ENCODE measurements at regions not wholly inside any gene's neighbourhood (a gene's known extent, or its start where the extent isn't known, plus 50 kb on each side); places are given as distances from the start of the nearest gene placed in this dataset.

DNA sequence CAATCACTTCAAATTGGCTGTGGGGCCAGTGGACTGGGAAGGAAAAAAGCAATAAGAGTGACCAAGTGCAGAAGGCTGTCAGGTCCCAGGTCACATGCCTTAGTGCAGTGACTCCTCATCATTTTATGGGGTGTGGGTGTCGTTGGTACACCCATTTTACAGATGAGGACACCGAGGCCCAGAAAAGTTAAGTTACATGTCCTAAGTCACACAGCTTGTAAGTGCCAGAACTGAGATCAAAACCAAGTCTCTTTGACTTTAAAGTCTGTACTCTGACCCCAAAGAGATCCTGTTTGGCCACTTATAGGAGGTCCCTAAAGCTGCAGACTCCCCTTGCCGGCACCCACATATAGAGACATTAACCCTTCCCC lies 63.0 kb upstream of the POLG start:
- no peak overlapping the region for H2AFZ ChIP-seq (ENCODE audit: low read length)
- H2BK120ac ChIP-seq (ENCODE audit: low read depth, low read length, poor library complexity, severe bottlenecking): no peak overlapping the region
- H4K91ac ChIP-seq (ENCODE audit: insufficient read length, low read depth, low read length): no peak overlapping the region
- peaks cover 0 to 6% of the 10 kb centered on the region in 2 experiments; a peak in 1 of 5 replicates for H3K9me3 Mint-ChIP-seq
- H3K27me3 Mint-ChIP-seq (ENCODE audit: low read depth): peaks cover 99% of the 10 kb centered on the region
- H3K4me2 ChIP-seq (ENCODE audit: insufficient read depth, insufficient read length, low read length): no peak overlapping the region
- H4K20me1 ChIP-seq (ENCODE audit: control insufficient read depth, insufficient read depth, insufficient read length): no peaks in the 10 kb centered on the region
- H3K9ac ChIP-seq (ENCODE audit: extremely low read depth, insufficient read length, low read length): no peak overlapping the region
- H3K4me1 Mint-ChIP-seq: peaks cover 22 to 46% of the 10 kb centered on the region in 2 experiments
- no peak overlapping the region for H3K4ac ChIP-seq (ENCODE audit: low read depth, low read length)
- H3K27me3 ChIP-seq (ENCODE audit: insufficient read depth, low read length): peaks cover 96% of the 10 kb centered on the region
- H2BK20ac ChIP-seq (ENCODE audit: low read depth, low read length, poor library complexity, severe bottlenecking): no peak overlapping the region
- peak overlapping the region in 1 of 2 experiments; percentile 46; a peak in 1 of 5 replicates for H3K4me3 Mint-ChIP-seq
- H4K5ac ChIP-seq (ENCODE audit: insufficient read length, low read depth, low read length): no peak overlapping the region
- H3K4me1 ChIP-seq (ENCODE audit: insufficient read depth, low read length): peaks cover 7% of the 10 kb centered on the region; the same call in 1 of the 2 replicates
- no peak overlapping the region for H3K56ac ChIP-seq (ENCODE audit: insufficient read length, low read depth, low read length)
- no peak overlapping the region for H3K27ac ChIP-seq (ENCODE audit: insufficient read length, low read depth, low read length)
- no peak overlapping the region for H2BK12ac ChIP-seq (ENCODE audit: insufficient read length, low read depth, low read length)
- H2BK15ac ChIP-seq (ENCODE audit: low read depth, low read length): no peak overlapping the region
- TF ChIP-seq CTCF (conservative IDR thresholded peaks at IDR 0.05): no peak
- H3K23me2 ChIP-seq (ENCODE audit: insufficient read length, low read depth, low read length, poor library complexity, severe bottlenecking): peaks cover 3% of the 10 kb centered on the region
- no peaks in the 10 kb centered on the region for H3K9me3 ChIP-seq (ENCODE audit: control insufficient read depth, low read depth, low read length)
- no peak overlapping the region for H3K14ac ChIP-seq (ENCODE audit: insufficient read depth, low read length)
- H3K18ac ChIP-seq (ENCODE audit: insufficient read length, low read depth, low read length): no peak overlapping the region
- no peaks in the 10 kb centered on the region for H3K79me1 ChIP-seq (ENCODE audit: insufficient read depth, low read depth, low read length, poor library complexity, severe bottlenecking)
- H3K23ac ChIP-seq (ENCODE audit: insufficient read length, low read depth, low read length): no peak overlapping the region
- H4K8ac ChIP-seq (replicated peaks; ENCODE audit: insufficient read length, low read depth, low read length): no peak overlapping the region
- H3T11ph ChIP-seq (ENCODE audit: low read length): no peak overlapping the region
- H2BK5ac ChIP-seq (ENCODE audit: insufficient read length, low read length): no peak overlapping the region
- no peak overlapping the region for H2AK5ac ChIP-seq (ENCODE audit: insufficient read length, low read length)
- no CpG with 5 or more reads among the region's 3 CpGs for WGBS (ENCODE audit: extremely low coverage, insufficient read length, low lambda C conversion rate)
- no peak for DNase-seq
- H3K79me2 ChIP-seq (ENCODE audit: insufficient read depth, low read length): no peaks in the 10 kb centered on the region
- no peaks in the 10 kb centered on the region; a peak in 1 of 7 replicates for H3K36me3 Mint-ChIP-seq (ENCODE audit: insufficient read depth in 1 of 3, low read depth in 3 of 3)
- H3K27ac Mint-ChIP-seq: no peak overlapping the region
